ENCODE measurements at regions not wholly inside any gene's neighbourhood (a gene's known extent, or its start where the extent isn't known, plus 50 kb on each side); places are given as distances from the start of the nearest gene placed in this dataset.

GRCh38 chr3:31384117-31384516 is 148.6 kb upstream of the STT3B start:
- ChIA-PET CTCF (interaction anchor here (1.0 to 3.3 kb wide), 6 partner anchors 9 to 311 kb away, joined by 3 to 13 read pairs (median 4); no protein-coding TSS in a partner anchor), POLR2A (no interaction called here)
- no peak for DNase-seq (ENCODE audit: extremely low spot score)
- TF ChIP-seq CTCF (IDR thresholded peaks at IDR 0.05; ENCODE audit: control extremely low read depth, extremely low read depth, low read depth, missing control alignments), result no peak

GRCh38 chr3:31389939-31390338 is 142.8 kb upstream of the STT3B start:
- ChIA-PET POLR2A (interaction anchor here (0.8 kb wide), 1 partner anchor 313 kb away, joined by 4 read pairs; no protein-coding TSS in a partner anchor), CTCF (interaction anchor here (1.4 to 1.5 kb wide), 2 partner anchors 12 to 16 kb away, joined by 3 to 4 read pairs; no protein-coding TSS in a partner anchor)
- no peak for DNase-seq (ENCODE audit: extremely low spot score)
- TF ChIP-seq CTCF (IDR thresholded peaks at IDR 0.05; ENCODE audit: control extremely low read depth, extremely low read depth, low read depth, missing control alignments), result no peak

GRCh38 chr3:31390466-31390865 is 142.3 kb upstream of the STT3B start:
- DNase-seq (ENCODE audit: extremely low spot score), result no peak
- POLR2A ChIA-PET, result no interaction called here
- TF ChIP-seq CTCF (IDR thresholded peaks at IDR 0.05; ENCODE audit: control extremely low read depth, extremely low read depth, low read depth, missing control alignments), result no peak
- CTCF ChIA-PET, result interaction anchor here (1.0 to 1.8 kb wide), 3 partner anchors 17 to 26 kb away, joined by 3 to 5 read pairs (median 3); no protein-coding TSS in a partner anchor

- DNase-seq (ENCODE audit: extremely low spot score), result peak; percentile 11
- ChIA-PET CTCF (interaction anchor here (0.7 to 1.8 kb wide), 6 partner anchors 18 to 67 kb away, joined by 3 to 5 read pairs (median 3); no protein-coding TSS in a partner anchor), POLR2A (no interaction called here)
- TF ChIP-seq CTCF (IDR thresholded peaks at IDR 0.05; ENCODE audit: control extremely low read depth, extremely low read depth, low read depth, missing control alignments), result no peak
Observed at GRCh38 chr3:31391150-31391549, 141.6 kb upstream of the STT3B start.

- ChIA-PET POLR2A (interaction anchor here (0.6 to 1.1 kb wide), 2 partner anchors 35 to 193 kb away, joined by 3 read pairs; no protein-coding TSS in a partner anchor), CTCF (interaction anchor here (1.2 to 2.9 kb wide), 5 partner anchors 9 to 65 kb away, joined by 3 to 13 read pairs (median 3); no protein-coding TSS in a partner anchor)
- DNase-seq (ENCODE audit: extremely low spot score), result no peak
Observed at GRCh38 chr3:31392568-31392967, 140.2 kb upstream of the STT3B start.

GRCh38 chr3:31399271-31399670 is 133.5 kb upstream of the STT3B start:
- ChIA-PET POLR2A (no interaction called here), CTCF (interaction anchor here (1.4 kb wide), 1 partner anchor 21 kb away, joined by 3 read pairs; no protein-coding TSS in a partner anchor)
- TF ChIP-seq CTCF (IDR thresholded peaks at IDR 0.05; ENCODE audit: control extremely low read depth, extremely low read depth, low read depth, missing control alignments), result no peak
- no peak for DNase-seq (ENCODE audit: extremely low spot score)

More at GRCh38 chr3:31392568-31392967, 140.2 kb upstream of the STT3B start:
- no peak for TF ChIP-seq CTCF (IDR thresholded peaks at IDR 0.05; ENCODE audit: control extremely low read depth, extremely low read depth, low read depth, missing control alignments)
